Peyer's patch (tissue), 4 donors: ENCODE measurements at regions not wholly inside any gene's neighbourhood (a gene's known extent, or its start where the extent isn't known, plus 50 kb on each side); places are given as distances from the start of the nearest gene placed in this dataset.

Experiments used
- POLR2A ChIP-seq, 2 donors: fragments of 450-650 bp; IDR thresholded peaks; one replicate each; pipeline ENCODE4 v1.5.1; 2017; ENCODE audit warnings: antibody characterized with exemption in 2 of 2, mild to moderate bottlenecking in 2 of 2, moderate library complexity in 2 of 2
- TF ChIP-seq, protein P1 (sequence below), 6 experiments: fragments of 450-650 bp in 4 of 6; fragments of 200-600 bp in 2 of 6; sonication (generic) in 1 of 6; IDR thresholded peaks; one replicate each; pipeline ENCODE4 v1.5.1; 2017 to 2019; ENCODE audit warnings: antibody characterized with exemption in 6 of 6, mild to moderate bottlenecking in 3 of 6, moderate library complexity in 1 of 6

DNA sequence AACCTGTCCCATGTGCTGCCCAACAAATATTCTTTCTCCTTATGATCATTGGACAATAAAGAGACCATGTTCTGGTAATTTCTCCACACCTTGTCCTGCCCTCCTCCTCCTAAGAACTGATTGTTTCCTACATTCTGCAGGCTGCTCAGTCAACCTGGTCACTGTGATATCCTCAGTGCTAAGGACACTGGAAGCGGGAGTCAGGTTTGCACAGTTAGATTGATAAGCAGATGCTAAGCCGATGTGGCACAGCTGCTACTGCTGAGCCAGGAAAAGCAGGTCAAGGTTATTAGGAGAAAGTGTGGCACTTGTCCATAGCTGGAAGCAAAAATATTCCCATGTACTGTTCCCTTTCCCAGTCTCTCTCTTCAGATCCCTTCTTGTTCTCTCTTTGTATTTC is 154.8 kb downstream of the TFAP2B start:
- TF ChIP-seq, protein P1, sequence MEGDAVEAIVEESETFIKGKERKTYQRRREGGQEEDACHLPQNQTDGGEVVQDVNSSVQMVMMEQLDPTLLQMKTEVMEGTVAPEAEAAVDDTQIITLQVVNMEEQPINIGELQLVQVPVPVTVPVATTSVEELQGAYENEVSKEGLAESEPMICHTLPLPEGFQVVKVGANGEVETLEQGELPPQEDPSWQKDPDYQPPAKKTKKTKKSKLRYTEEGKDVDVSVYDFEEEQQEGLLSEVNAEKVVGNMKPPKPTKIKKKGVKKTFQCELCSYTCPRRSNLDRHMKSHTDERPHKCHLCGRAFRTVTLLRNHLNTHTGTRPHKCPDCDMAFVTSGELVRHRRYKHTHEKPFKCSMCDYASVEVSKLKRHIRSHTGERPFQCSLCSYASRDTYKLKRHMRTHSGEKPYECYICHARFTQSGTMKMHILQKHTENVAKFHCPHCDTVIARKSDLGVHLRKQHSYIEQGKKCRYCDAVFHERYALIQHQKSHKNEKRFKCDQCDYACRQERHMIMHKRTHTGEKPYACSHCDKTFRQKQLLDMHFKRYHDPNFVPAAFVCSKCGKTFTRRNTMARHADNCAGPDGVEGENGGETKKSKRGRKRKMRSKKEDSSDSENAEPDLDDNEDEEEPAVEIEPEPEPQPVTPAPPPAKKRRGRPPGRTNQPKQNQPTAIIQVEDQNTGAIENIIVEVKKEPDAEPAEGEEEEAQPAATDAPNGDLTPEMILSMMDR (IDR thresholded peaks at IDR 0.05): no peak
- no peak for TF ChIP-seq POLR2A (IDR thresholded peaks at IDR 0.05)
